ENCODE measurements at regions not wholly inside any gene's neighbourhood (a gene's known extent, or its start where the extent isn't known, plus 50 kb on each side); places are given as distances from the start of the nearest gene placed in this dataset.

- no peaks in the 10 kb centered on the region for H3K27me3 ChIP-seq (ENCODE audit: control insufficient read depth, extremely low read depth, insufficient read depth, low read length)
- DNase-seq (ENCODE audit: low read depth, low spot score) (no peak), FAIRE-seq (no peak)
- no peak overlapping the region for H3K9ac ChIP-seq (ENCODE audit: control insufficient read depth, extremely low read depth, insufficient read depth, low read length)
- no peaks in the 10 kb centered on the region for H4K20me1 ChIP-seq (ENCODE audit: control insufficient read depth, extremely low read depth, insufficient read depth, low read length)
- no peaks in the 10 kb centered on the region for H3K9me3 ChIP-seq (ENCODE audit: control insufficient read depth, low read depth, low read length)
- no peaks in the 10 kb centered on the region for H3K79me2 ChIP-seq (ENCODE audit: control insufficient read depth, insufficient read depth, low read length)
- H2AFZ ChIP-seq (ENCODE audit: control insufficient read depth, low read length) = no peak overlapping the region
- no peak overlapping the region for H3K4me3 ChIP-seq (ENCODE audit: control insufficient read depth in 2 of 3, extremely low read depth in 1 of 3, insufficient read depth in 2 of 3, low read depth in 1 of 3, low read length in 3 of 3)
- no peak overlapping the region for H3K4me2 ChIP-seq (ENCODE audit: control insufficient read depth, extremely low read depth, insufficient read depth, low read depth, low read length)
- no peak overlapping the region for H3K27ac ChIP-seq (ENCODE audit: control insufficient read depth, insufficient read depth, low read length)
- H3K4me1 ChIP-seq (ENCODE audit: control insufficient read depth, extremely low read depth, insufficient read depth, low read length) = no peaks in the 10 kb centered on the region
- dilution Hi-C loops (cut with MboI; ENCODE audit: extremely low pct_ligation_motif_present, low sequenced_read_pairs) = no loop called here
- TF ChIP-seq EZH2 (IDR thresholded peaks at IDR 0.05; ENCODE audit: low read length) = no peak
- TF ChIP-seq CTCF (optimal IDR thresholded peaks at IDR 0.05 in 1 of 3, IDR thresholded peaks at IDR 0.05 in 1 of 3, conservative IDR thresholded peaks at IDR 0.05 in 1 of 3; ENCODE audit: extremely low read depth in 1 of 3, insufficient read depth in 2 of 3, low read length in 3 of 3) = no peak
- no peaks in the 10 kb centered on the region for H3K36me3 ChIP-seq (ENCODE audit: control insufficient read depth in 2 of 2, extremely low read depth in 1 of 2, insufficient read depth in 2 of 2, low read length in 2 of 2)
- H3K9me1 ChIP-seq (ENCODE audit: control insufficient read depth, extremely low read depth, insufficient read depth, low read length) = no peaks in the 10 kb centered on the region
Observed at GRCh38 chr17:53574038-53574437, 248.7 kb upstream of the KIF2B start.

- Histone ChIP-seq H4K20me1 (ENCODE audit: control insufficient read depth, extremely low read depth, insufficient read depth, low read length) (no peaks in the 10 kb centered on the region), H3K27ac (ENCODE audit: control insufficient read depth, insufficient read depth, low read length) (no peak overlapping the region), H3K9ac (ENCODE audit: control insufficient read depth, extremely low read depth, insufficient read depth, low read length) (no peak overlapping the region), H3K4me3 (ENCODE audit: control insufficient read depth in 2 of 3, extremely low read depth in 1 of 3, insufficient read depth in 2 of 3, low read depth in 1 of 3, low read length in 3 of 3) (peak overlapping the region in 2 of 3 experiments; percentile 26 to 57), H3K9me1 (ENCODE audit: control insufficient read depth, extremely low read depth, insufficient read depth, low read length) (no peaks in the 10 kb centered on the region), H3K4me2 (ENCODE audit: control insufficient read depth, extremely low read depth, insufficient read depth, low read depth, low read length) (peak overlapping the region; percentile 79), H3K79me2 (ENCODE audit: control insufficient read depth, insufficient read depth, low read length) (no peaks in the 10 kb centered on the region), H3K9me3 (ENCODE audit: control insufficient read depth, low read depth, low read length) (no peaks in the 10 kb centered on the region), H2AFZ (ENCODE audit: control insufficient read depth, low read length) (peak overlapping the region; percentile 95), H3K36me3 (ENCODE audit: control insufficient read depth in 2 of 2, extremely low read depth in 1 of 2, insufficient read depth in 2 of 2, low read length in 2 of 2) (no peaks in the 10 kb centered on the region), H3K4me1 (ENCODE audit: control insufficient read depth, extremely low read depth, insufficient read depth, low read length) (no peaks in the 10 kb centered on the region), H3K27me3 (ENCODE audit: control insufficient read depth, extremely low read depth, insufficient read depth, low read length) (no peaks in the 10 kb centered on the region)
- DNase-seq (ENCODE audit: low read depth, low spot score) (no peak), FAIRE-seq (no peak)
- dilution Hi-C loops (cut with MboI; ENCODE audit: extremely low pct_ligation_motif_present, low sequenced_read_pairs) = no loop called here
- no peak for TF ChIP-seq CTCF (optimal IDR thresholded peaks at IDR 0.05 in 1 of 3, IDR thresholded peaks at IDR 0.05 in 1 of 3, conservative IDR thresholded peaks at IDR 0.05 in 1 of 3; ENCODE audit: extremely low read depth in 1 of 3, insufficient read depth in 2 of 3, low read length in 3 of 3)
Observed at GRCh38 chr17:53571342-53571741, 251.4 kb upstream of the KIF2B start.
